Ectodermal cell (in vitro differentiated cells): ENCODE measurements at regions not wholly inside any gene's neighbourhood (a gene's known extent, or its start where the extent isn't known, plus 50 kb on each side); places are given as distances from the start of the nearest gene placed in this dataset.

Experiments
- H3K27ac ChIP-seq: 2 replicates; pipeline ENCODE4 v1.7.0; 2013; ENCODE audit warnings: mild to moderate bottlenecking, low read depth, low read length; ENCODE audit not compliant: insufficient read depth, poor library complexity, severe bottlenecking
- H3K27me3 ChIP-seq: 2 replicates; pipeline ENCODE4 v1.7.0; 2013; ENCODE audit warnings: mild to moderate bottlenecking, low read length; ENCODE audit not compliant: insufficient read depth, control insufficient read depth, poor library complexity, severe bottlenecking
- H3K36me3 ChIP-seq: one replicate; pipeline ENCODE4 v1.7.0; 2013; ENCODE audit warnings: low read length; ENCODE audit not compliant: control insufficient read depth, insufficient read depth
- H3K4me1 ChIP-seq: one replicate; pipeline ENCODE4 v1.7.0; 2013; ENCODE audit warnings: low read length; ENCODE audit not compliant: control insufficient read depth, insufficient read depth
- H3K4me3 ChIP-seq: 2 replicates; pipeline ENCODE4 v1.7.0; 2013; ENCODE audit warnings: low read depth, low read length, control low read depth; ENCODE audit not compliant: insufficient read depth
- H3K9me3 ChIP-seq: 2 replicates; pipeline ENCODE4 v1.7.0; 2013; ENCODE audit warnings: mild to moderate bottlenecking, low read length, moderate library complexity; ENCODE audit not compliant: control insufficient read depth
- WGBS, 2 experiments: methylation state at CpG; one replicate each; pipeline ENCODE4 v1.1.7; 2013; ENCODE audit warnings: missing lambda C conversion rate in 2 of 2; 5-methylcytosine and 5-hydroxymethylcytosine counted together

DNA sequence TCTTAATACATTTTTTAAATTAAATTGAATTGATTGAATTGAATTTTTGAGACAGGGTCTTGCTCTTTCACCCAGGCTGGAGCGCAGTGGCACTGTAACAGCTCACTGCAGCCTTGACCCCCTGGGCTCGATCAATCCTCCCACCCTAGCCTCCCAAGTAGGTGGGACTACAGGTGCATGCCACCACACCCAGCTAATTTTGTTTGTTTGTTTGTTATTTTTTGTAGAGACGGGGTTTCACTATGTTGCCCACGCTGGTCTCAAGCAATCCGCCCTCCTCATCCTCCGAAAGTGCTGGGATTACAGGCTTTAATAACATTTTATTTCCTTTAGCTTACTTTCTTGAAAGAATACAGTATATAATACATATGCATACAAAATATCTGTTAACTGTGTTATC, 226.9 kb downstream of the BUD13 start:
- WGBS, 2 experiments, result 90 to 96% methylated on average over 4 to 6 of the region's 6 CpGs
- no peaks in the 10 kb centered on the region for H3K27me3 ChIP-seq

DNA sequence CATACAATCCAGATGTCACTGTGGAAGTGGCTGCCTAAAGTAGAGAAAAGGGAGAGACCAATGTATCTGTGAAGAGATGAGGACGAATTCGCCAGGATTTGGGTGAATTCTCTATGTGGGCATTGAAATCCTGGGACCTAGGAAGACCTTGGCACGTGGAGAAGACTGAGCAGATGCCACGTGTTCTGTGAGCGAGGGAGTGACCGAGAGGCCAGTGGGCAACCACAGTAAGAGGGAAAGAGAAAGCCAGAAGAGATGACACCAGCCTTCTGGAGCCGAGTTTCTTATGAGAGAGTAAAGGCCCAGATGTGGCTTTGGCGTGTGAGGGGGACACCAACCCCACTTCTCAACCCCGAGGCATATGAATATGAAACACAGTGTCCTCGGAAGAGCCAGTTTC, 228.1 kb downstream of the BUD13 start:
- H3K4me3 ChIP-seq, result no peak overlapping the region
- no peaks in the 10 kb centered on the region for H3K9me3 ChIP-seq
- no peaks in the 10 kb centered on the region for H3K36me3 ChIP-seq
- H3K27ac ChIP-seq, result no peak overlapping the region
- H3K4me1 ChIP-seq, result no peaks in the 10 kb centered on the region
- 94 to 96% methylated on average over 10 of the region's 10 CpGs for WGBS, 2 experiments
- no peaks in the 10 kb centered on the region for H3K27me3 ChIP-seq

More for the DNA sequence above, 226.9 kb downstream of the BUD13 start:
- H3K27ac ChIP-seq, result no peak overlapping the region
- H3K4me1 ChIP-seq, result no peaks in the 10 kb centered on the region
- H3K36me3 ChIP-seq, result no peaks in the 10 kb centered on the region
- no peaks in the 10 kb centered on the region for H3K9me3 ChIP-seq
- no peak overlapping the region for H3K4me3 ChIP-seq

DNA sequence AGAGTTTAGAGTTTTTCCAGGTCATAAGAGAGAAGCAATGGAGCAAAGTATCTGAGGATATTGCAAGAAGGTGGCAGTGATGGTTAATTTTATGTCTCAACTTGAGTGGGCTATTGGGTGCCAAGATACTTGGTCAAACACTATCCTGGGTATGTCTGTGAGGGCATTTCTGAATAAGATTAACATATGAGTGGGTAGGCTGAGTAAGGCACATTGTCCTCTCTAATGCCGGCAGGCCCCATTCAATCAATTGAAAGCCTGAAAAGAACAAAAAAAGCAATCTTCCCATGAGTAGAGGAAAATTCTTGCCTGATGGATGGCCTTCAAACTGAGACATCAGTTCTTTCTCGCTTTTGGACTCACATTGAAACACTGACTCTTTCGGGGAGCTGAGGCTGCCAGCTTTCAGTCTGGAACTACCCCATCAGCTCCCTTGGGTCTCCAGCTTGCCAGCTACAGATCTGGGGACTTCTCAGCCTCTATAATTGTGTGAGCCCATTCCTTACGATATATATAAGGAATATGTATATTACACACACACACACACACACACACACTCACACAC, 228.8 kb downstream of the BUD13 start:
- Histone ChIP-seq H3K9me3 (no peaks in the 10 kb centered on the region), H3K4me1 (no peaks in the 10 kb centered on the region), H3K36me3 (no peaks in the 10 kb centered on the region), H3K27ac (no peak overlapping the region), H3K27me3 (no peaks in the 10 kb centered on the region), H3K4me3 (no peak overlapping the region)
- WGBS, 2 experiments, result 60 to 67% methylated on average over 3 of the region's 4 CpGs

DNA sequence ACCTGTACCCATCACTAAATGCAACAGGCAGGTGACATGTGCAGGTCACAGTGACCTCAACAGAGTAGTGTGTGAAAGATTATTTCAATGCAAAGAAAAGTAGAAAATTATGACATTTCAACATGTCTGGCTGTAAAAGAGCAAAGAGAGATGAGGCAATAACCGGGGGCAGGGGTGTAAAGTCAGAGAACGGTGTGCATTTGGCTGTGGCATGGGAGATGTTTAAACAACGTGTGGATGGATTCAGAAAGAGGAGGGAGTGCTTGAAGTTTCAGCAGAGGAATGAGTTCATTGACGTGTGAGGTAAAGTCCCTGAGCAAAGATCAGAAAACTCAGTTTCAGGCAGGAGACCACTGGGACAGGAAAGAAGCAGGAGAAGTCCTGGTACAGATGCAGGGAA, 229.7 kb downstream of the BUD13 start:
- Histone ChIP-seq H3K27me3 (no peaks in the 10 kb centered on the region), H3K9me3 (no peaks in the 10 kb centered on the region), H3K36me3 (no peaks in the 10 kb centered on the region), H3K27ac (no peak overlapping the region), H3K4me1 (no peaks in the 10 kb centered on the region), H3K4me3 (no peak overlapping the region)
- 87 to 91% methylated on average over 4 of the region's 4 CpGs for WGBS, 2 experiments

DNA sequence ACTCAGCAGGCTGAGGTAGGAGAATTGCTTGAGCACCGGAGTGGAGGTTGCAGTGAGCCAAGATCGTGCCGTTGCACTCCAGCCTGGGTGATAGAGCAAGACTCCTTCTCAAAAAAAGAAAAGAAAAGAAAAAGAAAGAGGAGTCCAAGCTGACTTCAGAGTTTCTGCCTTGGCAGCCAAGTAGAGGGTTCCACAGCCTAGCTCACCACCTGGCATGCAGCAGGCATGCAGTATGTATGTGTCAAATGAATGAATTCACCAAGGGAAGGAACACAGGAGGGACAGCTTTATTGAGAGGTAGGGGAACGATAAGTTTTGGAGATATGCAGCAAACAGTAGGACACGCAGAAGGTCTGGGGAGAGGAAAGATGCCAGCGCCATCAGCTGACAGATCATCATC, 230.4 kb downstream of the BUD13 start:
- WGBS, 2 experiments, result 93 to 97% methylated on average over 6 of the region's 6 CpGs
- Histone ChIP-seq H3K27ac (no peak overlapping the region), H3K4me3 (no peak overlapping the region), H3K4me1 (no peaks in the 10 kb centered on the region), H3K36me3 (no peaks in the 10 kb centered on the region), H3K27me3 (no peaks in the 10 kb centered on the region), H3K9me3 (no peaks in the 10 kb centered on the region)

DNA sequence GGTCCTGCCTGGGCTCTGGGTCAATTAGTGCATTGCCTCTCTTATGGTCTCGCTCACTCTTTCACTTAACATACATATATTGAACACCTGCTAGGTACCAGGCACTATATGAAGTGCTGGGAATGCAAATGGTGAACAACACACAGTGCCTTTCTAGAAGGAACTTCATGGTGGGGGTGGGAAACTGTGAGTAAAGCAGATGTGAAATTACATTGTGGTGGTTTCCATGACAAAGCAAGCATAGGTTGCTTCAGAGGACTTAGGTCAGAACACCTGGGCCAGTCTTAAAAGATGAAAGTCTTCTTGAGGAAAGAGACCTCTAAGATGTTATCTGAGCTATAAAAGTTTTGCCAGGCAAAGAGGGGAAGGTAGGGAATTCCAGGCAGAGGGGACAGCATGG, 231.3 kb downstream of the BUD13 start:
- WGBS, 2 experiments, result 88 to 100% methylated on average over 1 of the region's 1 CpG

DNA sequence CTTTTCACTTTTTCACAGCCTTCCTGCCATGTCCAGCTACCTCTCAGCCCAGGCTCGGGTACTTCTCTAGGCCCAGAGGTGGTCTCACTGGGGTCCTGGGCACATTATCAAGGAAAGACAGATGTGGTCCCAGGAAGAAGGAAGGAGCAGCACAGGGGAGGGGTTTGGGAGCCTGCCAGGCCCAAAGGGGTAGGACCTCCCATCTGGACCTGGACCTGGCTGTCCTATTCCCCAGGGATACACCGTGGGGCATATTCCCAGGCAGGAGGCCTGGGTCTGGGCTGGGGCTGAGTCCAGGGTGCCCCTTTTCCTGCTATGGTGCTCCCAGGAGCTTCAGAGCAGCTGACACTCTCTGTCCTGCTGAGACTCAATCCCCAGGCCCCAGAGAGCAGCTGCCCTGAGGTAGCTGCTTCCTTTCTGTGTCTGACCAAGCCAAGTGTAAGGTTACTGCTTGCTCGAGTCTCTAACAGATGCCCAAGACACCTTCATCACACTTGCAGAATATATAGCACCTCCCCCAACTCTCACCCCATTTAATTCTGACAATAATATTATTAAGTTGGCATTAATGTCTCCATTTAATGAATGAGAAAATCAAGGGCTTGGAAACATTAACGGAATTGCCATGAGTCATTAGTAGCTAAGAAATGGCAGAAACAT, 232.0 kb downstream of the BUD13 start:
- Histone ChIP-seq H3K4me3 (no peak overlapping the region), H3K27me3 (no peaks in the 10 kb centered on the region), H3K4me1 (no peaks in the 10 kb centered on the region), H3K9me3 (no peaks in the 10 kb centered on the region), H3K36me3 (no peaks in the 10 kb centered on the region), H3K27ac (no peak overlapping the region)
- 87 to 94% methylated on average over 4 of the region's 4 CpGs for WGBS, 2 experiments

More for the DNA sequence above, 231.3 kb downstream of the BUD13 start:
- Histone ChIP-seq H3K4me1 (no peaks in the 10 kb centered on the region), H3K9me3 (no peaks in the 10 kb centered on the region), H3K27me3 (no peaks in the 10 kb centered on the region), H3K4me3 (no peak overlapping the region), H3K27ac (no peak overlapping the region), H3K36me3 (no peaks in the 10 kb centered on the region)

DNA sequence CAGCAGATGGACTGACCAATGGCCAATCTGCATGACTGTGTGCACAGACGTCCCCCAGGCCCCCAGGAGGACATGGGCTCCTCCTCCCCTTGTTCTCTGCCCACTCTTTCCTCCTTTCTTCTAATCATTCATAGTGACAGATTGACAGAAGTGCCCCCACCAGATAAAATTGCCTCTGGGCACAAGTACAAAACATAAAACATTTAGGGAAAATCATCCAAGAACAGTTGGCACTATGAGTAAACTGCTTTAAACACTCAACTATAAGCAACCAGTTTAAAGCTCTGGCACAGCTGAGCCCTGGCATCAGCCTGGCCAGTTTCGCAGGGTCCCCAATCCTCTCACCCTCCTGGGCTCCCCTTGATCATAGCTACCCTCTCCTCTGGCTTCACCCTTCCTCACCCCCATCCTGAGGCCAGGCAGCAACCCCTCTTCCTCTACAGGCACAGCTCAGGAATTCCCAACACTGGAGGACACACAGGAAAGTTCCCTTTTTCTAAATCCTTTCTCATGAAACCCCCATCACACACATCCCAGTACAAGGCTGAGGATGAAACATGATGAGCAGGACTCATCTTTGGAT, 232.9 kb downstream of the BUD13 start:
- Histone ChIP-seq H3K27ac (no peak overlapping the region), H3K27me3 (no peaks in the 10 kb centered on the region), H3K4me1 (no peaks in the 10 kb centered on the region), H3K9me3 (no peaks in the 10 kb centered on the region), H3K4me3 (no peak overlapping the region), H3K36me3 (no peaks in the 10 kb centered on the region)
- 85 to 86% methylated on average over 2 of the region's 2 CpGs for WGBS, 2 experiments

DNA sequence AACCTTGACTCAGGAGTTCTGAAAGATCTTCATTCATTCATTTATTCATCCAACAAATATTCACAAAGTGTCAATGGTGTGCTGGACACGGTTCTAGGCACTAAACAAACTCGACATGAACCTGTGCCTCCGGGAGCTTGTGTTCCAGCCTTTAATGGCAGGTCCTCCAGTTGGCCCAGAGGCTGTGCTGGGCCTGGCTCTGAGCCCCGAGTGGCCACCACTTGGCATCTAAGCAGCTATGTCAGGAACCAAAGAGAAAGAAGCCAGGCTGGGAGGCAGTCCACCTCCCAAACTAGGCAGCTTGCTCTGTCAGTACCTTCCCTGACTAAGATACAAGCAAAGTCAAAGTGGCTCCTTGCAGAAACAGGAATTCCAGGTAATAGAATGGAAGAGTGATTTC, 233.6 kb downstream of the BUD13 start:
- no peaks in the 10 kb centered on the region for H3K36me3 ChIP-seq
- H3K4me1 ChIP-seq, result peaks cover 4% of the 10 kb centered on the region
- H3K27ac ChIP-seq, result no peak overlapping the region
- WGBS, 2 experiments, result 89 to 97% methylated on average over 4 of the region's 4 CpGs
- no peak overlapping the region for H3K4me3 ChIP-seq
- H3K9me3 ChIP-seq, result no peaks in the 10 kb centered on the region
- no peaks in the 10 kb centered on the region for H3K27me3 ChIP-seq

DNA sequence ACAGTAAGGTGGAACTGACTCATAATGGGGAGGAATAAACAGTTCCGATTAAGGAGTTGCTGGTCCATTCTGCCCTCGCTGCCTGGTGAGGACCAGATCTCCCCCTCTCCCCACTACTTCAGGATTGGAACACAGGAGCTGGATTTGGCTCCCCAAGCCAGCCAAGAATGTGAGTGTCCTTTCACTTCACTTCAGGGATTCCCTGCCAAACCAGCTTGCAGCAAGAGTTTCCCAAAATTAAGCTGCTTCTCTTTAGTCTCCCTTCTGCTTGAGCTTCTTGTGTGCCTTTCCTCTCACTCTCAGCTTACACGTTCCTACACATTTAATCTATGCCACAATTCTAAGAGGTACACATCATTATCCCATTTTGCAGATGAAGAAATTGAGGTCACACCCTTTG, 234.1 kb downstream of the BUD13 start:
- 85 to 94% methylated on average over 3 of the region's 3 CpGs for WGBS, 2 experiments
- Histone ChIP-seq H3K4me3 (no peak overlapping the region), H3K36me3 (no peaks in the 10 kb centered on the region), H3K27me3 (no peaks in the 10 kb centered on the region), H3K4me1 (peaks cover 8% of the 10 kb centered on the region), H3K9me3 (no peaks in the 10 kb centered on the region), H3K27ac (no peak overlapping the region)
